SU-DHL-6 (cell line): ENCODE measurements at regions not wholly inside any gene's neighbourhood (a gene's known extent, or its start where the extent isn't known, plus 50 kb on each side); places are given as distances from the start of the nearest gene placed in this dataset.
"Not testable (repeated sequence)": the region's sequence is repeated elsewhere in the genome, so short reads cannot be mapped to it uniquely, and the experiment has no call there.

Experiments
- H2AFZ ChIP-seq: fragments of 200-600 bp; sonication (generic); 2 replicates; pipeline ENCODE4 v1.6.1; 2014; ENCODE audit warnings: low read depth, mild to moderate bottlenecking, moderate library complexity, mixed read lengths, antibody characterized with exemption, low read length; ENCODE audit not compliant: severe bottlenecking
- H3F3A ChIP-seq: fragments of 200-600 bp; shearing (Covaris generic); 2 replicates; pipeline ENCODE4 v1.6.0; 2016; ENCODE audit warnings: antibody characterized with exemption, mild to moderate bottlenecking; ENCODE audit not compliant: insufficient read depth
- H3K27ac ChIP-seq: fragments of 200-600 bp; sonication (generic); 2 replicates; pipeline ENCODE4 v1.5.1; 2016; ENCODE audit warnings: low read depth, mild to moderate bottlenecking, low read length, moderate library complexity, mixed read lengths
- H3K27me3 ChIP-seq: fragments of 200-600 bp; sonication (generic), shearing (Covaris generic); 2 replicates; pipeline ENCODE4 v1.6.0; 2014; ENCODE audit warnings: mild to moderate bottlenecking, low read length
- H3K36me3 ChIP-seq: fragments of 200-600 bp; sonication (generic); 2 replicates; pipeline ENCODE4 v1.6.1; 2014; ENCODE audit warnings: mild to moderate bottlenecking, low read length, mixed read lengths
- H3K4me2 ChIP-seq: fragments of 300-600, 200-600 bp; shearing (Covaris generic), sonication (generic); 2 replicates; pipeline ENCODE4 v1.6.0; 2014; ENCODE audit warnings: low read length, low read depth, mild to moderate bottlenecking; ENCODE audit not compliant: poor library complexity, severe bottlenecking
- H3K4me3 ChIP-seq: fragments of 200-600 bp; sonication (generic); 2 replicates; pipeline ENCODE4 v1.5.1; 2014; ENCODE audit warnings: antibody characterized with exemption, low read length, mild to moderate bottlenecking, mixed read lengths; ENCODE audit not compliant: insufficient read depth, poor library complexity, severe bottlenecking
- H3K79me2 ChIP-seq: fragments of 200-600 bp; sonication (generic); 2 replicates; pipeline ENCODE4 v1.6.1; 2014; ENCODE audit warnings: mild to moderate bottlenecking, low read length, moderate library complexity; ENCODE audit not compliant: insufficient read depth
- H3K9ac ChIP-seq: fragments of 200-600 bp; sonication (generic); 2 replicates; pipeline ENCODE4 v1.7.0; 2014; ENCODE audit warnings: mild to moderate bottlenecking, low read length
- H3K9me2 ChIP-seq: fragments of 200-600 bp; sonication (generic); replicated peaks from 2 replicates; pipeline ENCODE4 v1.6.1; 2014; ENCODE audit warnings: low read length; ENCODE audit not compliant: insufficient read depth
- H3K9me3 ChIP-seq: fragments of 200-600 bp; sonication (generic); 2 replicates; pipeline ENCODE4 v1.6.1; 2014; ENCODE audit warnings: low read length, mixed read lengths; ENCODE audit not compliant: insufficient read depth
- H4K20me1 ChIP-seq: fragments of 200-600 bp; sonication (generic); 2 replicates; pipeline ENCODE4 v1.6.1; 2014; ENCODE audit warnings: low read depth, mild to moderate bottlenecking, antibody characterized with exemption, low read length, moderate library complexity, mixed read lengths
- CTCF ChIP-seq: fragments of 200-600 bp; sonication (generic); IDR thresholded peaks from one replicate; pipeline ENCODE4 v1.5.1; 2017; ENCODE audit warnings: antibody characterized with exemption, mild to moderate bottlenecking, low read length, moderate library complexity; ENCODE audit not compliant: insufficient read depth, poor library complexity, severe bottlenecking
- EZH2phosphoT487 ChIP-seq: fragments of 200-600 bp; sonication (generic), shearing (Covaris generic); conservative IDR thresholded peaks from 2 replicates; pipeline ENCODE4 v1.6.1; 2018; ENCODE audit warnings: mild to moderate bottlenecking, antibody characterized with exemption, low read length, moderate library complexity, mixed read lengths

GRCh38 chr6:131433927-131434326, 139.1 kb upstream of the ARG1 start:
- Histone ChIP-seq H4K20me1 (no peaks in the 10 kb centered on the region), H3K36me3 (no peaks in the 10 kb centered on the region), H2AFZ (no peak overlapping the region), H3K9me3 (no peaks in the 10 kb centered on the region), H3K27ac (no peak overlapping the region), H3K4me3 (no peak overlapping the region), H3K27me3 (no peaks in the 10 kb centered on the region), H3K9ac (no peak overlapping the region), H3K4me2 (no peak overlapping the region), H3K9me2 (no peaks in the 10 kb centered on the region), H3K79me2 (no peaks in the 10 kb centered on the region), H3F3A (no peaks in the 10 kb centered on the region)
- no peak for TF ChIP-seq CTCF
- TF ChIP-seq EZH2phosphoT487 = no peak

GRCh38 chr6:131436358-131436757, 136.7 kb upstream of the ARG1 start:
- H3K9ac ChIP-seq = no peak overlapping the region
- no peaks in the 10 kb centered on the region for H3K36me3 ChIP-seq
- H3K9me2 ChIP-seq = no peaks in the 10 kb centered on the region
- TF ChIP-seq EZH2phosphoT487 = no peak
- no peak for TF ChIP-seq CTCF
- no peak overlapping the region for H2AFZ ChIP-seq
- no peaks in the 10 kb centered on the region for H3F3A ChIP-seq
- no peak overlapping the region for H3K27ac ChIP-seq
- no peaks in the 10 kb centered on the region for H3K27me3 ChIP-seq
- no peaks in the 10 kb centered on the region for H4K20me1 ChIP-seq
- no peaks in the 10 kb centered on the region for H3K9me3 ChIP-seq
- H3K4me2 ChIP-seq = no peak overlapping the region
- H3K79me2 ChIP-seq = no peaks in the 10 kb centered on the region
- no peak overlapping the region for H3K4me3 ChIP-seq

- Histone ChIP-seq H3K79me2 (no peaks in the 10 kb centered on the region), H3K9ac (no peak overlapping the region), H3F3A (no peaks in the 10 kb centered on the region), H3K36me3 (no peaks in the 10 kb centered on the region), H4K20me1 (no peaks in the 10 kb centered on the region), H3K9me3 (no peaks in the 10 kb centered on the region), H3K27ac (no peak overlapping the region), H3K27me3 (no peaks in the 10 kb centered on the region), H3K4me3 (no peak overlapping the region), H3K9me2 (no peaks in the 10 kb centered on the region), H2AFZ (no peak overlapping the region), H3K4me2 (no peak overlapping the region)
- TF ChIP-seq EZH2phosphoT487 (no peak), CTCF (no peak)
Measured at GRCh38 chr6:131443014-131443413, 130.0 kb upstream of the ARG1 start.

GRCh38 chr6:131443514-131443913, 129.5 kb upstream of the ARG1 start:
- no peaks in the 10 kb centered on the region for H4K20me1 ChIP-seq
- no peak overlapping the region for H3K9ac ChIP-seq
- no peaks in the 10 kb centered on the region for H3K9me3 ChIP-seq
- H3K79me2 ChIP-seq = no peaks in the 10 kb centered on the region
- H3K9me2 ChIP-seq = no peaks in the 10 kb centered on the region
- TF ChIP-seq CTCF (no peak), EZH2phosphoT487 (no peak)
- H3K27ac ChIP-seq = no peak overlapping the region
- no peaks in the 10 kb centered on the region for H3K36me3 ChIP-seq
- no peaks in the 10 kb centered on the region for H3K27me3 ChIP-seq
- H3K4me3 ChIP-seq = no peak overlapping the region
- H3K4me2 ChIP-seq = no peak overlapping the region
- H3F3A ChIP-seq = no peaks in the 10 kb centered on the region
- no peak overlapping the region for H2AFZ ChIP-seq

- H3F3A ChIP-seq, H3K9ac ChIP-seq, H3K79me2 ChIP-seq, H3K4me2 ChIP-seq, H3K9me2 ChIP-seq, H3K36me3 ChIP-seq, H3K9me3 ChIP-seq, H3K27me3 ChIP-seq, H3K4me3 ChIP-seq, H4K20me1 ChIP-seq, H2AFZ ChIP-seq, H3K27ac ChIP-seq: not testable (repeated sequence)
Measured at GRCh38 chr6:131445356-131445755, 127.7 kb upstream of the ARG1 start.
